Activated T-helper 1 cell treated with anti-CD3 and anti-CD28 coated beads, Interleukin-12 subunit alpha, Interleukin-12 subunit beta, Interleukin-2, Interleukin-4 antibody, amounts not matched to agents 30 ng/mL and 10 ng/mL and 1 ng/mL, durations not matched to agents 14 hours and 24 hours and 36 hours (primary cell): ENCODE measurements at regions not wholly inside any gene's neighbourhood (a gene's known extent, or its start where the extent isn't known, plus 50 kb on each side); places are given as distances from the start of the nearest gene placed in this dataset.

Source experiments
- DNase-seq: peaks from one replicate; pipeline ENCODE4 v3.0.0; 2021; ENCODE audit warnings: low spot score
- H3K27ac Mint-ChIP-seq: one replicate; pipeline ENCODE4 v1.8.0; 2021; ENCODE audit warnings: mild to moderate bottlenecking, mixed read lengths
- H3K27me3 Mint-ChIP-seq: one replicate; pipeline ENCODE4 v1.8.0; 2022; ENCODE audit warnings: mild to moderate bottlenecking, moderate library complexity, mixed read lengths; ENCODE audit not compliant: insufficient read depth
- H3K36me3 Mint-ChIP-seq: one replicate; pipeline ENCODE4 v1.8.0; 2021; ENCODE audit warnings: low read depth, mixed read lengths
- H3K4me1 Mint-ChIP-seq: one replicate; pipeline ENCODE4 v1.8.0; 2021; ENCODE audit warnings: low read depth, mixed read lengths
- H3K4me3 Mint-ChIP-seq: one replicate; pipeline ENCODE4 v1.8.0; 2021; ENCODE audit warnings: mild to moderate bottlenecking, moderate library complexity, mixed read lengths
- H3K9me3 Mint-ChIP-seq: one replicate; pipeline ENCODE4 v1.8.0; 2021; ENCODE audit warnings: mixed read lengths
- intact Hi-C: fragments of 100-400 bp; cut with micrococcal nuclease; formaldehyde crosslinking; loops from one replicate; pipeline ENCODE4 v1.15.1; 2024

DNA sequence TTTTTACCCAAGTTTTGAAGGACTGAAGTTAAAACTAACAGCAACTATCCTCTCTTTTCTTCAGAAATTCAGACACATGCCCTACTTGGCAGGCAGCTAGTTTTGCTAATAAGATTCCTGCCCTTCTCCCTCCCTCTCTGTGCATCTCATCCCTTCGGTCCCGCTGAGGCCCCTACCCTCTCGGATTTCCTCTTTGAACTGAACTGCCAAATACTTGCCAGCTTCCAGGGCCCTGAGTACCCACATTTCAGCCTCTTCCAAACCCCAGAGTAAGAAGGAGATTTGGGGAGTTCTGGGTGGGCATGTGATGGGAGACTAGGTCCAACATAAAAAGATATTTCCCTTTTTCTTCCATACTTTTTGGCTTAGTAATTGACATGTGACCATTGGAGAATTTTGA is 116.5 kb upstream of the JUN start:
- Mint-ChIP-seq H3K27me3 (no peaks in the 10 kb centered on the region), H3K36me3 (peaks cover 4% of the 10 kb centered on the region), H3K4me1 (peaks cover 53% of the 10 kb centered on the region), H3K27ac (no peak overlapping the region), H3K4me3 (no peak overlapping the region), H3K9me3 (no peaks in the 10 kb centered on the region)
- DNase-seq, result no peak
- intact Hi-C loops, result loop anchor here (5.0 to 10.0 kb wide), 5 partner anchors 43 to 797 kb away; partner anchors contain the start of gene OMA1

DNA sequence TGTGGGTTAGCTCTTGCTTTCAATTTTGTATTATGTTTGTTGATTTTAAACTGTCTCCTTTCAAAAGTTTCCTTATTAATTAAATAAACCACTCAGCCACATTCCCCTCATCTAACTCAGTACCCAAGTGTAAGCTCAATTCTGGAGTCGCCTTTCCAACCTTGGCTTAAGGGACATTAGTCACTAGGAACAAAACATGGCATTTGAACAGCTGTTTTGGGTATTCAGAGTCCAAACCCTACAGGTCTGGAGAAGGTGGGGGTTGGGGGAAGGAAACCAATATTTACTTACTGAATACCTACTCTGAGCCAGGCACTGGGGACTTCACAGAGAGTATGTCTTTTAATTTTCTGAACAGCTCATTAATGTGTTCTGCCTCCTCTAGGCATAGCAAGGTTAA is 117.2 kb upstream of the JUN start:
- H3K9me3 Mint-ChIP-seq, result no peaks in the 10 kb centered on the region
- no peak overlapping the region for H3K27ac Mint-ChIP-seq
- peaks cover 4% of the 10 kb centered on the region for H3K36me3 Mint-ChIP-seq
- no peak overlapping the region for H3K4me3 Mint-ChIP-seq
- intact Hi-C loops, result loop anchor here (5.0 to 10.0 kb wide), 5 partner anchors 44 to 796 kb away; partner anchors contain the start of gene OMA1
- H3K4me1 Mint-ChIP-seq, result peaks cover 47% of the 10 kb centered on the region
- no peak for DNase-seq
- H3K27me3 Mint-ChIP-seq, result no peaks in the 10 kb centered on the region

DNA sequence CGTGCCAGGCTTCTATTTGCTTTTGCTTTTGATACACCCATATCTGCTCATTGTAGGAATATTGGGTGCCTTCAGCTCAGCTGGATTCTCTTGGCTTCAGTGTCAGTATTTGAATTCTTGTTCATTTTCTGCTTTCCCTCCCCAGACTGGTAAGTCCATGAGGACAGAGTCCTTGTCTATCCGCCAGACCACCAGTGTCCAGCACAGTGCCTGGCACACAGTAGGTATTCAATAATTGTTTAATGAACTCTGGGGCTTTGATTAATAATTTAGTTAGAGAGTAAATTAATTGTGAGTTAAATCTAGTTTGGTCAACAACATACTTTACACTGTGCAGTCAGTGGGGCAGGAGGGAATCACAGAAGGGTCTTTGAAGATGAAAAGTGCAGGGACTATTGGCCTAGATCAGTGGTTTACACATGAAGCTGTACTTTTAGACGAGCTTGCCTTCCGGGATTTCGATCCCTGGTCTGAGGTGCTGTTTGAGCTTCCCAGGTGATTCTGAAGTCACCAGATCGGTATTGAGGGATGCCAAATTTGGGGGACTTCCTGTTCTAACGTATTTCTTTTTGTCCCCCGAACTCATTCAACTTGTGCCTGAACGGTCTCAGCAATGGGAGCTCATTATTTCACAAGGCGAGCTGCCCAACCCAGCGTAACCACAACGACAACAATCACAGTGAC is 119.1 kb upstream of the JUN start:
- intact Hi-C loops, result loop anchor here (1.0 to 10.0 kb wide), 16 partner anchors 16 to 794 kb away; partner anchors contain the start of genes JUN, MYSM1 and OMA1
- Mint-ChIP-seq H3K4me1 (peaks cover 32% of the 10 kb centered on the region), H3K27ac (peak overlapping the region; percentile 80), H3K9me3 (no peaks in the 10 kb centered on the region), H3K27me3 (no peaks in the 10 kb centered on the region), H3K36me3 (peaks cover 4% of the 10 kb centered on the region), H3K4me3 (peak overlapping the region; percentile 70)
- no peak for DNase-seq

DNA sequence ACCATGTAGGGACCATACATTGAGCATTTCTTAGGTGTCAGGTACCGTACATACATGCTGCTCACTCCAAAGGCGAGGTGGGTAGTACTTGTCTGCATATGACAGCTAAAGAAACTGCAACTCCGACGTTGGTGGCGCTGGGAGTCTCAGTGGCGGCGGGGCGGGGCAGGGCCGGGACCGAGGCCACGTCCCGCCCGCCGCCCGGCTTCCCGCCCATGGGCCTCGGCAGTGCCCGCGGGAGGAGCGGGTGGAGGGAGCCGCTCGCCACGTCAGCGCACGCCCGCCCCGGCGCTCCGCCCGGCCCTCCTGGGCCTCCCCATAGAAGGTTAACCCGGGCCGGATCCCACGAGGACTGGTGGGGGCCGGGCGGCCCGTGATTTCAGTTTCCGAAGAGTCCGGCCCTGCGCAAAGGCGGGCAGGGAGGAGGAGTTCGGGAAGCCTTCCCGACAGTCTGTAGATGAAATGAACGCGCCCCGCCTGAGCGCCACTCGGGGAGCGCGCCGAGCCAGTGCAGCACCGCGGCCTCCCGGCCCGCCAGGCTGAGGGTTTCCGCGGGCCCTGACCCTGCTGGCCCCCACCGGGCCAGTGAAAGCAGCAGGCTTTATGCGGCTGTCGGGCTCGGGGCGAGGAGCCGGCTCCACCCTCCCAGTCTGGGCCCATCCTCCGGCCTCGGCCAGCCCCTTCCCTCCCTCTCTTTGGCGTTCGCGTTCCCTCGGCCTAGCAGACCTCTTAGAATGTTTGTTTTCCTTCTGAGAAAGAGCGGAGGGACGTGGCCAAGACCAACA is 119.9 kb upstream of the JUN start:
- Mint-ChIP-seq H3K4me1 (peaks cover 32% of the 10 kb centered on the region), H3K4me3 (peak overlapping the region; percentile 76), H3K27ac (peak overlapping the region; percentile 87), H3K36me3 (peaks cover 4% of the 10 kb centered on the region), H3K9me3 (no peaks in the 10 kb centered on the region), H3K27me3 (no peaks in the 10 kb centered on the region)
- intact Hi-C loops, result loop anchor here (1.0 to 10.0 kb wide), 16 partner anchors 17 to 794 kb away; partner anchors contain the start of genes JUN, MYSM1 and OMA1
- peak; percentile 81 for DNase-seq

DNA sequence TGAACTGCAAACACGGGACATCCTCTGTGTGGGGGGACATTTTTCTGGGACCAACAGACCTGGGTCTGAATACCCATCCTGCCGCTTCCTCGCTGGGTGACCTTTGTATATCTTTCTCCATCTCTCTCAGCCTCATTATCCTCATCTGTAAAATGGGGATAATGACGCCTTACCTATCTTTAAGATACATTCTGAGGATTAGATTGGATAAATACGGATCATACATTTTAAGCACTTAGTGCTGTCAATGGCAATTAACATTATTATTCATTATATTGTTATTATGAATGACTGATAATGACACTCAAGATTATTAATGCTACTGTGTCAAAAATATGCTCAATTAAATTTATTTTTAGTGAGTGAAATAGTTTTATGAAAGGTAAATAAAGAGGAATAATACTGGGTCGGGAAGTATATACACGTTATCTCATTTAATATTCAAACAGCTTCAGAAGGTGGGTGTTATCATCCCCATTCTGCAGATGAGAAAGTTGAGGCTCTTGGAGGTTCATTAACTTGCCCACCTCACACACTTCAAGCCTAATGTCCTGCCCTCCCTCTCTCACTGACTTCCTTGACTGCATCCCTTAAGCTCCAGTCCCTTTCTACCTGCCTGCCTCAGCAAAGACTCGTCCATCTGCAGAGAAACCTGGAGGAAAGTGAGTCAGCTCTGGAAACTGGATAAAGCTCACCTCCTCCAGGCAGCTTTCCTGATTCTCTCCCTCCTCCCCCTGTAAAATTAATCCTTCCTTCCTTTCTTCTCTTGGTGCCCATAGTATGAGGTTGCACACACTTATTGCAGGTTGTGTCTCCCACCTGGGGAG is 120.7 kb upstream of the JUN start:
- peaks cover 4% of the 10 kb centered on the region for H3K36me3 Mint-ChIP-seq
- no peak for DNase-seq
- peaks cover 32% of the 10 kb centered on the region for H3K4me1 Mint-ChIP-seq
- H3K9me3 Mint-ChIP-seq, result no peaks in the 10 kb centered on the region
- no peaks in the 10 kb centered on the region for H3K27me3 Mint-ChIP-seq
- peak overlapping the region; percentile 87 for H3K27ac Mint-ChIP-seq
- intact Hi-C loops, result loop anchor here (5.0 to 10.0 kb wide), 5 partner anchors 47 to 793 kb away; partner anchors contain the start of gene OMA1
- H3K4me3 Mint-ChIP-seq, result peak overlapping the region; percentile 76

- Mint-ChIP-seq H3K9me3 (no peaks in the 10 kb centered on the region), H3K4me1 (peaks cover 32% of the 10 kb centered on the region), H3K27ac (peak overlapping the region; percentile 29), H3K27me3 (no peaks in the 10 kb centered on the region), H3K36me3 (peaks cover 4% of the 10 kb centered on the region), H3K4me3 (peak overlapping the region; percentile 51)
- DNase-seq, result no peak
- intact Hi-C loops, result loop anchor here (10.0 kb wide), 1 partner anchor 360 kb away; the partner anchor contains the start of gene OMA1
Observed at GRCh38 chr1:58905126-58905490, 121.3 kb upstream of the JUN start.

DNA sequence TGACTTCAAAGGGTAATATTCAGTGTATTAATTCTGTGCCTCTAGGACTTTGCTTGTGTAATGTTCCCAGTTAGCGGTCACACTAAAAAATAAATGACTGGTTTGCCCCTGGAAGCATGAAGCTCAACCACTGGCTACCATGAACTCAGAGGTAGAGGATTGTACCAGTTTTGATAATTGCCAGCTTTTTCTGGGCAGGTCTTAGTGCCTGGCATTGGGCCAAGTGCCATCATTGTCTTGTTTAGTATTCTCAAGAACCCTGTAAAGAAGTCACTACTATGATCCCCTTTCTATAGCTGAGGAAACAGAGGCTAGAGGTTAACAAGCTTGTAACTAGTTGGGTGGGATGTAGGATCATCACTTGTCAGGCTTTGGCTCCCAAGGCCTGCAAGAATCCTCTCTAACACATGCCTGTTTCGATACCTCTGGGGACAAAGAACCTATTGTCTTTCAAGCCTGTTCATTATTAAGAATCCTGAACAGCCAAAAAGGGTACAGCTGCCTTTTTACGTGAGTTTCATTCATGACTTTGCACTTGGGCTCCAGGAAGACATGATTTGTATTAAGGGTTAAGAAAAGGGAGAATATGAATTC is 121.9 kb upstream of the JUN start:
- H3K36me3 Mint-ChIP-seq, result peaks cover 4% of the 10 kb centered on the region
- no peaks in the 10 kb centered on the region for H3K9me3 Mint-ChIP-seq

GRCh38 chr1:58907398-58907797 is 123.6 kb upstream of the JUN start:
- H3K36me3 Mint-ChIP-seq, result peaks cover 7% of the 10 kb centered on the region
- peaks cover 22% of the 10 kb centered on the region for H3K4me1 Mint-ChIP-seq
- no peaks in the 10 kb centered on the region for H3K27me3 Mint-ChIP-seq
- H3K9me3 Mint-ChIP-seq, result no peaks in the 10 kb centered on the region
- no peak overlapping the region for H3K4me3 Mint-ChIP-seq
- no peak overlapping the region for H3K27ac Mint-ChIP-seq
- intact Hi-C loops, result loop anchor here (10.0 kb wide), 1 partner anchor 363 kb away; the partner anchor contains the start of gene OMA1
- DNase-seq, result no peak

More for the DNA sequence above, 121.9 kb upstream of the JUN start:
- DNase-seq, result no peak
- H3K4me1 Mint-ChIP-seq, result peaks cover 32% of the 10 kb centered on the region
- no peak overlapping the region for H3K4me3 Mint-ChIP-seq
- H3K27me3 Mint-ChIP-seq, result no peaks in the 10 kb centered on the region
- H3K27ac Mint-ChIP-seq, result no peak overlapping the region
- intact Hi-C loops, result loop anchor here (10.0 kb wide), 1 partner anchor 361 kb away; the partner anchor contains the start of gene OMA1

DNA sequence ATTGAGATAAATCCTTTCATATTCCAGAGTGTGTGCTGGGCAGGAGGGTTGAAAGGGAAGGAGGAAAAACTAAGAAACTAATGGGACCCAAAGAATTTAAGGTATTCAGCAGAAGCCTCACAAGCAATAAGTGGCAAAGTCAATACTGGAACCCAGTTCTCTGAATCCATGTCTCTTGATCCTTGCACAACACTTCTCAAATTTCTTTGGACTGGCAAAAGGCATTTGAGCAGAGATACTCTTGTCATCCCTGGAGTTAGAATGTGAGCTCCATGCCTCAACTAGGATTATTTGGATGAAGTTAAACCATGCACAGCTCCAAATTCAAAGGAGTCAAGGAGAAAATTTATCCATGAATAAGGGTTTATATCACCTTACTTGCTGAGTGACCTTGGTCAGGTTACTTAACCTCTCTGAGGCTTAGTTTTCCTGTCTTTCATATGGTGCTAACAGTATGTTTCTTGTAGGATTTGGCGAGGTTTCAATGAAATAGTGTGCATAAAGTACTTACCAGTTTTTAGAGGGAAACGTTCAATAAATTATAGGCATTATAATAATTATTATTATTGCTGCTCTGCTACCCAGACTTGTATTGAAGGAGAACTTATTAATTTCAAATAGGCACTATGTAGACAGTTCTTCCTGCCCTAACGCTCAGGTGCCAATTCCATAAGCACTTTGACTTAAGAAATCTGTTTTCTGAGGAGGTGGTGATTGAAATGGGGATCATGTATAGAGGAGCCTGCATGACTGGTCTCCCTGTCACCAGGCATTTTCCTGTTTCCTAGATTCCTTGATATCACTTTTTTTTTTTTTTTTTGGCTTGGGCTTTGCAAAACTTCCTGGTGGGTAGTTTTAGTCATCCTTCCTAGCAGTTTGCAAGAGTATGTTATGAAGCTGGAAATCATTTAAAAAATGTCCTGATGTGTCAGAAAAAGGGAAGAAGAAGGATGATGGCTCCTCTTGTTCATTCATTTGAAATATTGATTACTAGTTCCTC is 125.0 kb upstream of the JUN start:
- Mint-ChIP-seq H3K36me3 (peaks cover 10% of the 10 kb centered on the region), H3K9me3 (peaks cover under 1% of the 10 kb centered on the region), H3K27ac (no peak overlapping the region), H3K4me3 (no peak overlapping the region), H3K4me1 (peaks cover 12% of the 10 kb centered on the region), H3K27me3 (no peaks in the 10 kb centered on the region)
- no peak for DNase-seq
- intact Hi-C loops, result loop anchor here (10.0 kb wide), 1 partner anchor 364 kb away; the partner anchor contains the start of gene OMA1

- H3K4me1 Mint-ChIP-seq, result peaks cover 1% of the 10 kb centered on the region
- intact Hi-C loops, result loop anchor here (10.0 kb wide), 1 partner anchor 365 kb away; the partner anchor contains the start of gene OMA1
- H3K27me3 Mint-ChIP-seq, result no peaks in the 10 kb centered on the region
- H3K36me3 Mint-ChIP-seq, result peaks cover 11% of the 10 kb centered on the region
- no peak for DNase-seq
- H3K27ac Mint-ChIP-seq, result no peak overlapping the region
- H3K4me3 Mint-ChIP-seq, result no peak overlapping the region
- peaks cover 7% of the 10 kb centered on the region for H3K9me3 Mint-ChIP-seq
Observed at GRCh38 chr1:58909914-58910681, 126.3 kb upstream of the JUN start.
